ENCODE measurements at regions not wholly inside any gene's neighbourhood (a gene's known extent, or its start where the extent isn't known, plus 50 kb on each side); places are given as distances from the start of the nearest gene placed in this dataset.

DNA sequence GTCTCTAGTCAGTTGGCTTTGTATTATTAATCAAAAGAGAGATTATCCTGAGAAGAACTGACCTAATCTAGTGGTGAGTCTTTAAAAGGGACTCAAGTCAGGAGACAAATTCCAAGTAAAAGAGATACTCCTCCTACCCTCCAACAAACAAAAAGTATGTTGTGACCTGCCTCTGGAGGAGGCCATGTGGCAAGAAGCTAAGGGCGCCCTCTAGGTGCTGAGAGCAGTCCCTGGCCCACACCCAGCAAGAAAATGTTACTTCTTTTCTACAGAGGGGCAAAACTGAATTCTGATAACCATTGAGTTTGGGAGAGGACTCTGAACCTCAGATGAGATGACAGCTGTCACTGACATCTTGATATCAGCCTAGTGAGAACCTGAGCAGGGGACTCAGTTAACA is 953.6 kb upstream of the AGA start:
- no peak for DNase-seq (ENCODE audit: low spot score)

DNA sequence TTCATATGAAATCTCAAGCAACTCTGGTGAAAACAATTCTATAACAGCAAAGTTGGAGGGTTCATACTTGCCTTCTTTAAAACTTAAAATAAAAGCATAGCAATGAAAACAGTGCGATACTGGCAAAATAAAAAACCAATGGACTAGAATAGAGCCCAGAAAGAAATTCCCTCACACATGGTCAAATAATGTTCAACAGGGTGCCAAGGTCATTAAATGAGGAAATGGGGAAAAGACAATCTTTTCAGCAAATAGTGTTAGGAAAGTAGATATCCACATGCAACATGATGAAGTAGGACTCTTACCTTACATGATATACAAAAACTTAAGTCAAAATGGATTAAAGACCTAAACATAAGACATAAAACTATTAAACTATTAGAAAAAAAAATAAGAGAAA is 970.2 kb upstream of the AGA start:
- DNase-seq (ENCODE audit: low spot score) = no peak

DNA sequence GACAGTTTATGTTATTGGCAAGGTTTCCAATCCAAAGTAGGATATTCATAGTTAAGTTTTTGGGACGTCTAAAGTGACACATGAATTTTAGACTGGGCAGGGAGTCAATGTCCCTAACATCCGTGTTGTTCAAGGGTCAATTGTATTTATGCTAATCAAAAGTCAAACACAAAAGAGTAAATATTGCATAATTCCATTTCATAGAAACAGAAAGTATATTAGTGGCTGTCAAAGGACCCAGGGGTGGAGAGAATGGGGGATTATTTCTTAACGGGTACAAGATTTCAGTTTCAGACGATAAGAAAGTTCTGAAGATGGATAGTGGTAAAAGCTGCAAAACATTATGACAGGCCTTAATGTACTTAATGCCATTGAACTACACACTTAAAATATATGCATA is 971.8 kb upstream of the AGA start:
- no peak for DNase-seq (ENCODE audit: low spot score)

DNA sequence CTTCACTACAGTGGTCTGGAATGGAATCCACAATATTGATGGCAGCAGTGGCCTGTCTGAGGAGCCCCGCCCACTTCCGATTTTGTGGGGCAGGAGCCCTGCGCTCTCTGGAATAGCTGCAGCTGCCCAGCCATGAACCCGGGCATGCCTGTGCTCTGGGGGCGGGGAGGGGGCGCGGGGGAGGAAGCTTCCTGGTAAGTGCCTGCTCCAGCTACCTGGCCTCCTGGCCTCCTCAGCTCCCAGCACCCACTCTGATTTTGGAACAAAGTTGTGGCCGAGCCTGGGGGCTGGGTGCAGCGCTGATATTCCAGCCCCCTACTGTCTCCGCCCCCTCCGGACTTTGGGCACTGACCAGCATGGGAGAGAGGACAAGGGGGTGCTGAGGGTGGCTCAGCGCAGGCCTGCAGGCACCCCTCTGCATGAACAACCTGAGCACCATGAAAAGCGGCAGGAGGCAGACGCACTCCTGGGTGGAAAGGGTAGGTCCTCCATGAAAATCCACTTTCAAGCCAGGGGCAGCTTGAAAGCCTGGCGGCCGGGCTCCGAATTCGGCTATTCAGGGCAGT is 972.7 kb upstream of the AGA start:
- DNase-seq (ENCODE audit: low spot score) = no peak

DNA sequence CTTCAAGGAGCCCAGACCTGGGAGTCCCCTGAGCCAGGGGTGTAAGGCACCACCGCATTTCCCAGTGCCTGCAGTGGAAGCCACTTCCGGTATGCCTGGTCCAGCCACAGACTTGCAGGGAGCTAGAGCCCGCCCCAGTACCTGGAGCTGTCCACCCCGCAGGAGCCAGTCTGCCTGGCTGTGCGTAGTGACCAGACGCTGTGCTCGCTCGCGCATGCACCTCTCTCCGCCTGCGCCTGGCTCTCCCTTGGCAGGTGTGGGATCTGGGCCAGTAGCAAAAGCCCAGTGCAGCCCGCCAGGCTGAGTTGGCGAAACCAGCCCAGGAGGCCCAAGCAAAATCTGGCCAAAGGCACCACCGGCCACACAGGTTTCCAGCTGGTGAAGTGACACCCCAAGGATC is 973.7 kb upstream of the AGA start:
- no peak for DNase-seq (ENCODE audit: low spot score)

DNA sequence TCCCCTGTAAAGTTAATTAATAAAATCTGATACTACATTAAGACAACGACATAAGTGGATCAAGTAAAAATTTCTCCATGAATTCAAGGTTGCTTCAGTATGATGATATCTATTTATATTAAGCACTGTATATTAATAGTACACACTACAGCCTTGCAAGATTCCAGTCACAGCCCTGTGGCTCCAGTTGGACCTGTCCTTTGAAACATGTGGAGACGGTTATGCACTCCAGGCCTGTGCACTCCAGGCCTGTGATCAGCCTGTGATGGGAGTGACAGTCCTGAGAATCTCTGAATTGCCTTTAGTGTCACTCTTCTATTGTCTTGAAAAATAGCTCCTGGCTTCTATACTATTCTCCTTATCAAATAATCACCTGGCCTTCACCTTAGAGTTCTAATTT is 981.1 kb upstream of the AGA start:
- no peak for DNase-seq (ENCODE audit: low spot score)

DNA sequence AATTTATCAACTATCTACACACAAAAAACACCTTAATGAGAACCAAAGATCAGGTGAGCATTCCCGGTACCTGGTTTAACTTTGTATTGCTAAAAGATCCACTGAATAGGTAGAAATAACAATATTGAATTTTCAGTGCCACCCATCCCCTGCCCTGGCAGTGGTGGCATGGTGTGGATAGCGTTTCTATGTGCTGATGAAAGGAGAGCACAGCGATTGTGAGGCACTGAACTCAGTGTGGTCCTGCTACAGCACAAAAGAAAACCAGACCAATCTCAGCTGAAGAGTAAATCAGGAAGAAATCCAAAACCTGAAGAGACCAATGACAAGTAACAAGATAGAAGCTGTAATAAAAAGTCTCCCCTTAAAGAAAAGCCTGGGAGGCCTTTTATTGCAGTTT is 984.6 kb upstream of the AGA start:
- DNase-seq (ENCODE audit: low spot score) = no peak

DNA sequence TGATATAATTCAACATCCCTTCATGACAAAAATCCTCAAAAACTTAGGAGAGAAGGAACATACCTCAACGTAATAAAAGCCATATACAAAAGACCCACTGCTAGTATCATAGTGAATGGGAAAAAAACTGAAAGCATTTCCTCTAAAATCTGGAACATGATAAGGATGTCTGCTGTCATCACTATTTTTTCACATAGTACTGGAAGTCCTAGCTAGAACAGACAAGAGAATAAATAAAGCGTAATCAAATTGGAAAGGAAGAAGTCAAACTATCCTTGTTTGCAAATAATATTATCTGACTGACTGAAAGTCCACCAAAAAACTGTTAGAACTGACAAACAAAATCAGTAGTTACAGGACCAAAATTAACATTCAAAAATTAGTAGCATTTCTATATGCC is 985.4 kb upstream of the AGA start:
- no peak for DNase-seq (ENCODE audit: low spot score)

DNA sequence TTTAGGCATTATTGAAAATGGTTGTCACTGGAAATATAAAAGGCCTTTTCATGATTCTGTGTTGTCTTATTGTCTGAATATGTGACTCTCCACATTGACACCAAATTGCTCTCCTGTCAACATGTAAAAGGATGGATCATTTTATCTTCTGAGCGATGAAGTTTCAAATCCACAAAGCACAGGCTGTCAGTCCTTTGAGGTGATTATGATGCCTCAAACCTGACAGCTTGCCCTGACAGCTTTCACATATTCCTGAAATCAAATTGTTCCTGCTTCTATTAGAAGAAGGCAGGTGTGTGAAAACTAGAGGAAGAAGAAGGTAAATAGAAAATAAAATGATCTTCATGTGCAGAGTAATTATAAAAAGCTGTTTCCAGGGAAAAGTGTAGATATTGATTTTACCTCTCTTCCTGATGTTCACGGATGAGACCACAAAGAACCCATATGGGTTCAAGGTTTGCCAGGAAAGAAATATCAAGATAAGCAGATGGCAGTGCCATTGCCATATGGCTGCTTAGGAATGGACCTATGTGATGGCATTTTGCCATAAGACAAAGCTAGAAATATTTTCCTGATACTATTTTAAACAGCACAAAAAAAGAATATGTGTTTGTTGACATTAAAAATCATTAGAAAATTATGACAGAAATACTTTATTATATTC is 1006.3 kb upstream of the AGA start:
- no peak for DNase-seq (ENCODE audit: low spot score)

DNA sequence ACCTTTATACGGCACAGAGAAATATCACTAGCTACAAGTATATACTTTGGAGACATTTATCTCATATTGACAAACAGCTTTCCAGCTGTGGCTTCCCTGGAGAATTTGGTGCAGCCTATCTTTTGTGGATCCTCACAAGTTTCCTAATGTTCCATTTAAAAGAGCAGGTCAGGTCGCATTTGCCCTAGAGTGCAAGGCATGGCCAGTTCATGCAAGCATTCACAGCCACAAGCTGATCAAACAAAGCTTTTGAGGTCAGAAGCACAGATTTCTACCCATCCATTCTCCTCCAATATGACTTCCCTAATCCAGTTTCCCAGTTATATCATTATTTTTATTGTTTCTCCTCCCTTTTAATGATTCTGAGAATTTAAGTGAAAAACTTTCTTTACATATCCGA is 1008.4 kb upstream of the AGA start:
- DNase-seq (ENCODE audit: low spot score) = no peak

DNA sequence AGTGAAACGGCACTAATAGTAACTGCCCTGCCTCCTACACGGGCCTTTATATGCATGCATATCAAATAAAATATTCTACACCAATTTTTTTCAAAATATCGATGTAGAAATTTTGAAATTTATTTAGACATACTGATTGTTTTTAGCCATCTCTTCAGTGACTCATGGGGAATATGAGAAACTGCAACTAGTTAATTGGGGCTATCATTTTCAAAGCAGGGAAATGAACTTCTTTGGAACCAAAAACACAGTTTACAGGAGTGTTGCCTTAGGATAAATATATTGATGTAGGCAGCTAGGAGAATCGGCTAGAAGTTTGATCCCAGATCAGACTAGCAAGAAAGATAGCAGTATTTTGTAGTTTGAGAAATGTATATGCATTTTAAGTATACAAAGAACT is 1010.8 kb upstream of the AGA start:
- no peak for DNase-seq (ENCODE audit: low spot score)

DNA sequence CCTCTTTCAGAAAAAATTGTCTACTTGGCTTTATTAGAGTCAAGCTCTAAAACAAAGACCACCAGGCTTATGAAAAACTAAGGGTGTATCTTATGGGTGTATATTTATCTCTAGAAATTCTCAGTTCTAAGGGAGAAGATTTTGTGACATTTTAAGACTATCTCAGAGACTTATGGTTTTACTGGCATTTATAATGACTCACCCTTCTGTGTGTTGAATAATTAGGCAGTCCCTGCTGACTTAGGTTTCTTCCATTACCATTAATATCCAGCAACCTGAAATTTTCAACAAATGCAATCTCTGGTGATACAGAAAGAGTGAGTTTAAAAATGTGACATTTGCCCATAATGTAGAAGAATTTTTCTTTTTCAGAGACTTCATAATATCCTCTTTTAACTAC is 1015.0 kb upstream of the AGA start:
- DNase-seq (ENCODE audit: low spot score) = no peak

DNA sequence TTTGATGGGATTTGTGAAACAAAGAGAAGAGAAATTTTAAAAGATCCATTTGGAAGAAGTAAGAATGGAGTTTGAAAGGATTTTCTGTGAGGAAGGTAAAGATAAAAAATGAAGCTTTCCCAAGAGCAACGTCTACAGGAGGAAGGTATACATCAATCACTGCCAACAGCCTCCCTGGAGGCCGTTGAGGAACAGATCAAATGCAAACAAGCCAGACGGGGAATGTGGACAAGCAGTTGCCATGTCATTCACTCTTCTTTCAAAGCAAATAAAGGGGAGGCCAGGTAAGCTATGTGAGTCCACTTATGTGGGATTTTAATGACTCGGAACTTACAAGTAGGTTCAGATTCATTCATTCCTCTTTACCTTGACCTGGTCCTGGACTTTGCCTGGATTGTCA is 1020.5 kb upstream of the AGA start:
- no peak for DNase-seq (ENCODE audit: low spot score)

DNA sequence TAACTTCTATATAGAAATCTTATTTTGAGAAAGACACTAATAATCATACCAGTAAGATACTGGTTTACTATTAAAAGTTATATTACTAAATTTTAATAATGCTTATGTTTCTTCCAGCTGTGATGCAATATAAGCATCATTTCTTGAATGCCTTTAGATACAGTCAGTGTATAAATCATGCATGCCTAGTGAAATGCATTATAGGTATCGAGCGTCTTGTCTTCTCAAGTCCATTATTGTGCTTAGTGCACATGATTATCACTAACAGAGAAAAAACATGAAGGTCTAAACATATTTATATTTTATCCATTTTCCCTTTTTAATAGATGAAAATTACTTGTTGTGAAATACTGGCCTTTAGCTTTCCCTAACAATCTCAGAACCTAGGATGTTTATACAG is 1021.5 kb upstream of the AGA start:
- DNase-seq (ENCODE audit: low spot score) = no peak

DNA sequence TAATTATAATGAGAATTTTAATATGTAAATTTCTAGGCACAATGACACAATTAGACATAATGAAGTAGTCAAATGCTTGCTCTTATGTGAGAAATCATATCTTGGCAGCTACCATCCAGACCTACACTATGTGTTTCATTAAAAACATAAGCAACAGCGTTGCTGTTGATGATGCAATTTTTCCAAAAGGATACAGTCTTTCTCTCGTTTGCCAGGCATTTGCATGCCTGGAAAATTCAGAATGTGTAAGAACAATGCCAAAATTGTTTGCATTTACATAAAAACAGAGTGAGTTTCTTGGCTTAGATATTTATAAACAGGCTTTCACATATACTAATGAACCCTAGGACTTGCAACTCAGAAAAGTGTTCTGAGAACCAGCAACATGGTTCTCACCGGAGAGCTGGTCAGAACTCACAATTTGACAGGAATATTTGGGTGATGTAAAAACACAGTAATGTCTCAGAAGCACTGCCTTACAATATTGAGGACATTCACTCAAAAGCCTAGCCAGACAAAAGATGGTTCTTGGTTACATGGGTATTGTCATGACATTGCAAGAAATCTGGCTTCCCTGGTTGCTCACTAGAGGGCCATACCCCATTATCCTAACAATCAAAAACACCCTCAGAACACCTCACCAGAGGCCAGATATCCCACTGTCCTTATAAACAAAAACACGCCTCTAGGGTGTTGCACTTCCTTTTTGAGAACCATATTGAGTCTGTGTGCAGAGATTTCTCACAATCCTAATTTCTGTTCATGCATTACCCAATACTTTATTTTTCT is 1029.0 kb upstream of the AGA start:
- DNase-seq (ENCODE audit: low spot score) = no peak

DNA sequence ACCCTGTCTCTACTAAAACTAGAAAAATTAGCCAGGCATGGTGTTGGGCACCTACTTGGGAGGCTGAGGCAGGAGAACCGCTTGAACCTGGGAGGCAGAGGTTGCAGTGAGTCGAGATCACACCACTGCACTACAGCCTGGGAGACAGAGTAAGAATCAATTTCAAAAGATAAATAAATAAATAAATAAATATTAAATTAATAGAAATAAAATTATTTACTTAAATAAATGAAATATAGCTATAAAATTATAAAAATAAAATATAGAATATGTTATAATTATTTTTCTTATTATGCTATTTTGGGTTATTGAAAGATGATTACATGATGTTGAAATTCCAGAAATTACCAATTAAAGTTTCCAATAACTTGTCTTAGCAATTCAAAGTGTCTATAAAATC is 1029.8 kb upstream of the AGA start:
- no peak for DNase-seq (ENCODE audit: low spot score)

DNA sequence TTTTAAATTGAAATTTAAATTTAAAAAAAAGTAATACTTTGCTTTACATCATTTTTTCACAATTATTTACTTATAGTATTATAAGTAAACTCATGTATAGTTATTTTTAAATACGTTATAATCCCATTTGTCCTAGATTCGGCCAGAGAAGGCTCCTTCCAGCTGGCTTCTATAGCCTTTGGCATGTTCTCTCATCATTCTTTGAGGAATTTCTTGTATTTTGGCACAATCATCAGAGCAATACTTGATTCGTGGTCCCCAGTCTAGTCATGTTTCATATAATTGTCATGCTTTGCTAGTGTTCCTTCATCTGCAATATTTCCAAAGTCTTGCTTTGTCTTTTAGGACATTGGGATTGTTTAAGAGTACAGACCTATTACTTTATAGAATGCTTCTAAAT is 1037.9 kb upstream of the AGA start:
- DNase-seq (ENCODE audit: low spot score) = no peak

DNA sequence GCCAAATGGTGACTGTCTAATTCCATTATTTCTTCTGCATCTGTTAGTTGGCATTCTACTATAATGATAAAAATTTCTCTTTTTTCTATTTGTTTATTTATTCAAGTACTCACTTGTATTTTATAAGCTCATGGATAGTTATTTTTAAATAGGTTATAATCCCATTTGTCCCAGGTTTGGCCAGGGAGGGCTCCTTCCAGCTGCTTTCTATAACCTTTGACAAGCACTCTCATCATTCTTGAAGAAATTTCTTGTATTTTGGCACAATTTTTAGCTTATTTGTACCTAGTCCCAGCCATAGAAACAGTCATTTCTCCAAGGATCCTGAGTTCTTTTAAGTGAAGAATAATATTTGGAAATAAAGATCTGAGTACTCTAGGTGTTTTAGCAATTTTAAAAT is 1038.6 kb upstream of the AGA start:
- DNase-seq (ENCODE audit: low spot score) = no peak

DNA sequence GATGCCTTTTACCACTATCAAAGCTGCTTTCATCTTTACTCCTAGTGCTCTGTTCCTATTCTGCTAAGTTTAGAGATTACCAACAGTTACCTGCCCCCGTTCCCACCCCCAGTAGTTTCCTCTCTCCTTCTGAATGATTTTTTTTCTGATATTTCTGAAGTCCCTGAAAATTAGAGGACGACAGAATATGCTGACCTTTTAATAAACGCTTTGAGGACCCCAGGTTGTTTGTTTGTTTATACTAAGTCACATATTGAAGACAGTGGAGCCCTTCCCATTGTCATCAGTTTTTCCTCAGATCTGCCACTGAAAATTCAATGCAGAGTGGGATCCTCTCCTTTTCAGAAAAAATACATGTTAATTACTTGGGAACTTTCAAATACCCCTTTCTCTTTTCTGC is 1039.3 kb upstream of the AGA start:
- no peak for DNase-seq (ENCODE audit: low spot score)

DNA sequence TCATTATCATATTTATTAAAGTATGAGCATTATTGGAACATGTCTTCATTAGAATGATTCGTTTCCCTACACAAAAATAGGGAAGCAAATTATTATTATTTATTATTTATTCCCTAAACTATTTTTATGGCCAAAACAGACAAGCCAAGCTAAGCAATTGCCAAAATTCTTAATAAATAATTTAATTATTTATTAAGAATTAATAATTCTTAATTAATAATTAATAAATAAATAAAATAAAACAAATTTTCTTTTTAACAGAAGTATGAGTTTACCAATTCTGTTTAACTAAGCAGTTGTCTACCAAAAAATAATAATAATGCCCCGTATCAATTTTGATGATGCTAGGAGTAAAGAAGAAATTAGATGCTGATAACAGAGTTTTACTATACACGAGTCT is 1080.8 kb upstream of the AGA start:
- DNase-seq (ENCODE audit: low spot score) = no peak

DNA sequence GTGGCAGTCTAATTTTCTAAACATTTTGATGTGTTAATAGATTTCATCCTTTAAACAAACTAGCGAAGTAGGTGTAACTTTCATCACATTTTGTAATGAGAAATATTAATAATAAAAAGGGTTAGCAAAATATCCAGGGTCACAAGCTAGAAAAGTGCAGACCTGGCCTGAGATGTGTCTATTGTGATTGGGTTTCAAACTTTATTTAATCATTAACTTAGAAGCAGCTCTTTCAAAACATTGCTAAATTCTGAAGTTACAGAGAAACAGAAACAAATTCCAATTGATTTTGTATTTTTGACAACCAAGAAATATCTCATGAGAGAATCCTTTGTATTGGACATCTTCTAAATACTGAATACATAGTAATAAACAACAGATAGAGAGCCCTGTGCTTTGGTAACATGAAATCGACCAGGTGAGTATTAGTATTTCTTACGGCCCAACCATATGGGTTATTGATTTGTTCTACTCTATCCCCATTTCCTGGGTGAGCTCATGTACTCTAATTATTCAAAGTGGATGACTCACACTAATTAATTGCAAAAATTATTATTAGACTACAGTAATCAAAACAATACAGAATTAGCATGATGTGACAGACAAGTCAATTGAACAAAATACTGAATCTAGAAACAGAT is 1093.8 kb upstream of the AGA start:
- DNase-seq (ENCODE audit: low spot score) = no peak

DNA sequence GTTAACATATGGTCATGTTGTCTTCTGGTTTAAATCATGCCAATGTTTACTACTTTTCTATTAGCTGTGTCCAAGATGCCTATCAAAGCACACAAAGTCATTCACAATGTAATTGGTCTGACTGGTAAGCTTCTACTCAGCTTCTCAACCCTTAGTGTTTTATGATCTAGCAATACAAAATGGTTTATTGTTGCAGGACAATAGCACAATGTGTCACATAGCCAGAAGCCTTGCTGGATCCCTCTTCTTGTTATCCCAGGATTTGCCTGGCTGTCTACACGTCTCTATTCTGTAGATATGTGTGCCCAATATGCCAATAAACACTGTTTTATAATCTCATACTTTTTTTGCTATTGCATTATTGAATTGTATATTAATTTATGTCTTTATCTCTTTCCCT is 1111.0 kb upstream of the AGA start:
- DNase-seq (ENCODE audit: low spot score) = no peak

DNA sequence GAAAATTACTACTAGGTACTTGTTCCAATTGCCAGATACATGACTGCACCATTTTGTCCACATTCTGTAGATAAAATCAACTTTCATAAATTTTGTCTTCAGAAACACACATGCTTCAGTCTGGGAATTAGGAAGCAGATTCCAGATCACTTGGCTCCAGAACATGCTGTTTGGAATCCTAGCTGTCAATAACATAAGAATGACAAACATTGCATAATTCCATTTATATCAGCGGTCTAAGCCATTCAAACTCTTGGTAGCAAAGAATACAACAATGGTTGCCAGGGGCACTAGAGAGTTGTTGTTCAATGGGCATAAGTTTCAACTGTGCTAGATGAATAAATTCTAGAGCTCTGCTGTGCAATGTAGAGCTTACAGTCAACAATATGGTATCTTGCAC is 1112.1 kb upstream of the AGA start:
- no peak for DNase-seq (ENCODE audit: low spot score)

Data from germinal center (tissue), 1 donor.